Dendritic cell treated with granulocyte-macrophage colony-stimulating factor and Interleukin-4, amounts not matched to agents 40 ng/mL and 50 ng/mL, for 4 days (primary cell): ENCODE measurements at regions not wholly inside any gene's neighbourhood (a gene's known extent, or its start where the extent isn't known, plus 50 kb on each side); places are given as distances from the start of the nearest gene placed in this dataset.
A peak's percentile ranks its signal among the peaks of the same experiment; 100 is the strongest.

Experiments
- H3K27ac Mint-ChIP-seq: one replicate; pipeline ENCODE4 v1.8.0; 2022; ENCODE audit warnings: mild to moderate bottlenecking, mixed read lengths
- H3K27me3 Mint-ChIP-seq: one replicate; pipeline ENCODE4 v1.8.0; 2022; ENCODE audit warnings: mild to moderate bottlenecking, mixed read lengths
- H3K36me3 Mint-ChIP-seq: one replicate; pipeline ENCODE4 v1.8.0; 2022; ENCODE audit warnings: low read depth, mixed read lengths
- H3K4me1 Mint-ChIP-seq: one replicate; pipeline ENCODE4 v1.8.0; 2022; ENCODE audit warnings: low read depth, mixed read lengths
- H3K4me3 Mint-ChIP-seq: one replicate; pipeline ENCODE4 v1.8.0; 2022; ENCODE audit warnings: mild to moderate bottlenecking, moderate library complexity, mixed read lengths
- H3K9me3 Mint-ChIP-seq: one replicate; pipeline ENCODE4 v1.8.0; 2022; ENCODE audit warnings: mixed read lengths
- intact Hi-C: fragments of 100-400 bp; cut with micrococcal nuclease; formaldehyde crosslinking; loops from one replicate; pipeline ENCODE4 v1.15.0; 2022

- Mint-ChIP-seq H3K9me3 (no peaks in the 10 kb centered on the region), H3K4me3 (no peak overlapping the region), H3K27me3 (no peaks in the 10 kb centered on the region), H3K36me3 (no peaks in the 10 kb centered on the region), H3K4me1 (no peaks in the 10 kb centered on the region), H3K27ac (no peak overlapping the region)
- intact Hi-C loops = no loop called here
These were observed 58.9 kb downstream of the NUDT11 start for GRCh38 chrX:51437521-51437920.

- intact Hi-C loops = no loop called here
- Mint-ChIP-seq H3K9me3 (no peaks in the 10 kb centered on the region), H3K4me3 (no peak overlapping the region), H3K27me3 (no peaks in the 10 kb centered on the region), H3K36me3 (no peaks in the 10 kb centered on the region), H3K4me1 (no peaks in the 10 kb centered on the region), H3K27ac (no peak overlapping the region)
These were observed 61.3 kb downstream of the NUDT11 start for GRCh38 chrX:51435101-51435500.

GRCh38 chrX:51421972-51422597 lies 74.3 kb downstream of the NUDT11 start:
- Mint-ChIP-seq H3K4me3 (no peak overlapping the region), H3K4me1 (no peaks in the 10 kb centered on the region), H3K9me3 (no peaks in the 10 kb centered on the region), H3K36me3 (no peaks in the 10 kb centered on the region), H3K27me3 (no peaks in the 10 kb centered on the region), H3K27ac (no peak overlapping the region)
- intact Hi-C loops = loop anchor here (10.0 kb wide), 1 partner anchor 727 kb away; no protein-coding TSS in a partner anchor

- H3K27ac Mint-ChIP-seq = no peak overlapping the region
- no peak overlapping the region for H3K4me3 Mint-ChIP-seq
- no peaks in the 10 kb centered on the region for H3K27me3 Mint-ChIP-seq
- intact Hi-C loops = loop anchor here (10.0 kb wide), 1 partner anchor 726 kb away; no protein-coding TSS in a partner anchor
- H3K36me3 Mint-ChIP-seq = no peaks in the 10 kb centered on the region
- no peaks in the 10 kb centered on the region for H3K4me1 Mint-ChIP-seq
- H3K9me3 Mint-ChIP-seq = no peaks in the 10 kb centered on the region
These were observed 75.8 kb downstream of the NUDT11 start for GRCh38 chrX:51420610-51421009.

GRCh38 chrX:51408462-51408861 lies 75.8 kb downstream of the NUDT10 start:
- no peak overlapping the region for H3K4me3 Mint-ChIP-seq
- intact Hi-C loops = no loop called here
- no peaks in the 10 kb centered on the region for H3K27me3 Mint-ChIP-seq
- no peaks in the 10 kb centered on the region for H3K4me1 Mint-ChIP-seq
- no peaks in the 10 kb centered on the region for H3K9me3 Mint-ChIP-seq
- H3K36me3 Mint-ChIP-seq = no peaks in the 10 kb centered on the region
- H3K27ac Mint-ChIP-seq = no peak overlapping the region

- no peaks in the 10 kb centered on the region for H3K9me3 Mint-ChIP-seq
- H3K36me3 Mint-ChIP-seq = no peaks in the 10 kb centered on the region
- H3K27ac Mint-ChIP-seq = no peak overlapping the region
- intact Hi-C loops = no loop called here
- no peaks in the 10 kb centered on the region for H3K4me1 Mint-ChIP-seq
- H3K4me3 Mint-ChIP-seq = no peak overlapping the region
- H3K27me3 Mint-ChIP-seq = no peaks in the 10 kb centered on the region
These were observed 75.1 kb downstream of the NUDT10 start for GRCh38 chrX:51407520-51408409.

GRCh38 chrX:51406688-51407519 lies 74.3 kb downstream of the NUDT10 start:
- intact Hi-C loops = no loop called here
- H3K27me3 Mint-ChIP-seq = no peaks in the 10 kb centered on the region
- no peaks in the 10 kb centered on the region for H3K36me3 Mint-ChIP-seq
- H3K4me3 Mint-ChIP-seq = no peak overlapping the region
- H3K27ac Mint-ChIP-seq = no peak overlapping the region
- no peaks in the 10 kb centered on the region for H3K4me1 Mint-ChIP-seq
- no peaks in the 10 kb centered on the region for H3K9me3 Mint-ChIP-seq

- H3K27me3 Mint-ChIP-seq = no peaks in the 10 kb centered on the region
- H3K4me3 Mint-ChIP-seq = no peak overlapping the region
- H3K27ac Mint-ChIP-seq = no peak overlapping the region
- intact Hi-C loops = no loop called here
- no peaks in the 10 kb centered on the region for H3K36me3 Mint-ChIP-seq
- no peaks in the 10 kb centered on the region for H3K9me3 Mint-ChIP-seq
- H3K4me1 Mint-ChIP-seq = no peaks in the 10 kb centered on the region
These were observed 71.8 kb downstream of the NUDT10 start for GRCh38 chrX:51404445-51404844.

- H3K27ac Mint-ChIP-seq = no peak overlapping the region
- H3K4me1 Mint-ChIP-seq = no peaks in the 10 kb centered on the region
- peak overlapping the region; percentile 37 for H3K4me3 Mint-ChIP-seq
- H3K27me3 Mint-ChIP-seq = peaks cover 15% of the 10 kb centered on the region
- intact Hi-C loops = no loop called here
- no peaks in the 10 kb centered on the region for H3K9me3 Mint-ChIP-seq
- no peaks in the 10 kb centered on the region for H3K36me3 Mint-ChIP-seq
These were observed 63.4 kb downstream of the NUDT10 start for GRCh38 chrX:51395810-51396728.

GRCh38 chrX:51395480-51395809 lies 62.8 kb downstream of the NUDT10 start:
- H3K9me3 Mint-ChIP-seq = no peaks in the 10 kb centered on the region
- peaks cover 15% of the 10 kb centered on the region for H3K27me3 Mint-ChIP-seq
- H3K27ac Mint-ChIP-seq = no peak overlapping the region
- H3K4me1 Mint-ChIP-seq = no peaks in the 10 kb centered on the region
- no peak overlapping the region for H3K4me3 Mint-ChIP-seq
- H3K36me3 Mint-ChIP-seq = no peaks in the 10 kb centered on the region
- intact Hi-C loops = no loop called here
